ENCODE measurements at regions not wholly inside any gene's neighbourhood (a gene's known extent, or its start where the extent isn't known, plus 50 kb on each side); places are given as distances from the start of the nearest gene placed in this dataset.

GRCh38 chr9:26643826-26644225, 248.8 kb downstream of the CAAP1 start:
- no peak for TF ChIP-seq CTCF (conservative IDR thresholded peaks at IDR 0.05; ENCODE audit: low read length)
- TF ChIP-seq EZH2phosphoT487 (IDR thresholded peaks at IDR 0.05; ENCODE audit: borderline replicate concordance, low read depth, low read length): no peak

All from OCI-LY7 (cell line).